ENCODE measurements at regions not wholly inside any gene's neighbourhood (a gene's known extent, or its start where the extent isn't known, plus 50 kb on each side); places are given as distances from the start of the nearest gene placed in this dataset.

GRCh38 chr6:166009385-166010031 is 158.1 kb downstream of the TBXT start:
- no peak for DNase-seq

DNA sequence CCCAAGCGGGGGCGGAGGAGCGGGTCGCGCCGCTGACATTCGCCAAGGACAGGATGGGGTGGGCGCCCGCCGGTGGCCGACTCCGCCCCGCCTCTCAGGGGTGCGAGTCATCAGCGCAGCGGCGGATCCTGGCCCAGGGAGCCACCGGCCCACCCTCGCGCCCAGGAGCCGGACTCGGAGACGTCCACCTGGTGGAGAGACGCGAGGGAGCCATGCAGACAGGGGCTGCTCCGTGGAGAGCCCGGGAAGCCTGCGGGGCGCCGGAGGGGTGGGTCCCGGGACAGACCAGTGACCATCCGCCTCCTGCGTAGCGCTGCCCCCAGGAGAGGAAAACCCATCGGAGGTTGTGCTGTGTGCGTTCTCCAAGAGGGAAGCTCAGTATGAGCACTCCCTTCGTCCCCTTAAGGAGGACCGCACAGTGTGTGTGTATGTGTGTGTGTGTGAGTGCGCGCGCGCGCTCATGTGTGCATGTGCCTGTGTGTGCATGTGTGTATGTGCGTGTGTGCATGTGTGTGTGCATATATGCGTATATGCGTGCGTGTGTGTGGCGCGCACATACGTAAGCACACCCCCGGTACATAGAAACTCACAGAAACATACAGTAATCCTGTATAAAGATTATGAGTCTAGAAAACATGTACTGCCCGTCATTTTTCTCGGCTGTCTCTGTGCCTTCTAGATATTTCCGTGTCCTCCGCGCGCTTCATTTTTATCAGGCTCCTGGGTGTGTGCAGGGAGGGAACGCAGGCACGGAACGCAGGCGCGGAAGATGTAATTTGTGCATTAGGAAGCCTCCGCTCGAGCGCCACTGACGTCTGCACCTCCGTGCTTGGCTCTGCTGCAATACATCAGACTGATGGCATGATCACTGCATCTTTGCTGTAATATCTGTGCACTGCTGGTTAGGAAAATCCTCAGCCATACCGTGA is 158.9 kb downstream of the TBXT start:
- DNase-seq = no peak

- DNase-seq = no peak
Measured at GRCh38 chr6:166007349-166008263, 160.0 kb downstream of the TBXT start.

- DNase-seq = no peak
Measured at GRCh38 chr6:166006900-166007301, 160.8 kb downstream of the TBXT start.

DNA sequence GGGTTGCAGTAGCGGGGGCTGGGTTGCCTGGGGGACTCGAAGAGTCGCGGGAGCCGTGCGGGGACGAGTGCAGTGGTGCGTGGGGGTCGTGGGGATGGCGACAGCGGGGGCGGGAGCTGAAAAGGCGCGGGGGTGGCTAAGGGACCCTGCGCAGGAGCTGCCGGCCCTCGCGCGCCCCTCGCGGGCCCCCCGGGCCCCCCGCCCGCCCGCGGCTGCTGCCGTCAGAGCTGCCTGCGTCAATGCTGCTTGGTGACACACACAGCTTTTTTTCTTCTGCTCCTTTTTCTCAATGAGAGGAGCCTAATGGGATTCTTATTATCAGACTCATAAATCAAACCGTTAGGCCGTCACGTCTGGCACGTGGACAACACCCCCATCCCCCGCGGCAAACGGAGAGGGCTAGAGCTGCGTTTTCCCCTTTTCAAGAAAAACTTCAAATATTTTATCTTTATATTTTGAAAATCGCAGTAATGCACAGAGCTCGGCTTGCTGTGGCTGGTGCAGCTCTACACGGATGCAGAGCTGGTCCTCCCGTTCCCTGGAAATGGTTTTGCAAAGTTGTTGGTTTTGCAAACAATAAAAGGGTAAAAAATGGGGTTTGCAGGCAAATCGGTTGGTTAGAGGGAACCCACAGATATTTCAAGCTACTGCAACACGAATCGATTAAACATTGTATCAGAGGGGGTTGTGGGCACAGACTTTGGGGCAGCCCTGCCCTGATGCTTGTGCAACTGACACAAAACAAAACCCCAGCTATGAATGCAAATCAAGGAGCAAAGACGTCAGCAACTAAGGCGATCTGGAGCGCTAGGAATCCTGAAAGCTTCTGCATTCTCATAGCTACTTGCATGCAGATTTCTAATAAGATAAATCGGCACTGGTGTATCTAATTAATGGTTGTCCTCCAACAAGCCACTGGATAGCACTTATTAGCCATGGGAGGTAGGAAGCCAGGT is 161.4 kb downstream of the TBXT start:
- no peak for DNase-seq

DNA sequence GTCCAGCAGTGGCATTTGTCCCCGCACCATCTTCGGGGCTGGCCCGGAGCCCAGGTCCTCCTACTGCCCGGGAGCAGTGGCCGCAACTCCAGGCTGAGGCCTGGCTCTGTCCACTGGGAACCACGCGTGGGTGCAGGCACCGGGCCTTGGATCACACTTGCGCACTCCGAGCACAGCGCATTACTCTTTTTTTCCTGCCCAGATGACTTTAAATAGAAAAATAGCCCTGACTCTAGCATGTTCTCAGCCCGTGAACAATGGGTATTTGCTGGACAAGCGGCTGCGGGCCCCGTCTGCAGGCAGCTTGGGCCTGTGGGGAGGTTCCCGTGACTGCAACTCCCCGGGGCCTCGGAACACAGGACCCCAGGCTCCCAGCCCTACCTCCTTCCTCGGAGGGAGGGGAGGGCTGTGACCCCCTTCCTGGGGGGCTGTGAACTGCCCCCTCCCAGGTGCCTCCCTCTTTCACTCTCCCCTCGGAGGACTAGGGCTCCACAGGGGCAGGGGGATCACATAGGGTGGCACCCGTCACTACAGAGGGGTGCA is 162.2 kb downstream of the TBXT start:
- no peak for DNase-seq

DNA sequence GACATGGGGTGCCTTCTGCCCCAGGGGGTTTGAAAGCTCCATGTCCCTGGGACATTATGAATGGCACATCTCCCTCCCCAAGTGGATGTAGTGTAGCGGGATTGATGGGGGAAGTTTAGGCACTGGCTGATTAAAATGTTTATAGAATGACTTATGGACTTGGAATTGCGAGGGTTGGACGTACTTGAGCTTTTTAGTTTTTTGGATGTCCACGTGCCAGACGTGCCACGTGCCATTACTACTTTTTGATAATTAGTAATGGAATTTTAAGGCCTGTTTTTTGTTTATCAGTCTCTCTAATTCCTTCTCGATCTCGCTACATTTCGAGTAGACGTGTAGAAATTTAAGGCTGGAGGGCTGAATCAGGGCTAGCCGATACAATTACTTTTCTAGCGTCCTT is 162.8 kb downstream of the TBXT start:
- DNase-seq = no peak

- DNase-seq = no peak
Measured at GRCh38 chr6:166004471-166004870, 163.2 kb downstream of the TBXT start.

GRCh38 chr6:166003569-166003968 is 164.1 kb downstream of the TBXT start:
- DNase-seq = no peak

GRCh38 chr6:166001359-166001758 is 166.3 kb downstream of the TBXT start:
- DNase-seq = no peak

DNA sequence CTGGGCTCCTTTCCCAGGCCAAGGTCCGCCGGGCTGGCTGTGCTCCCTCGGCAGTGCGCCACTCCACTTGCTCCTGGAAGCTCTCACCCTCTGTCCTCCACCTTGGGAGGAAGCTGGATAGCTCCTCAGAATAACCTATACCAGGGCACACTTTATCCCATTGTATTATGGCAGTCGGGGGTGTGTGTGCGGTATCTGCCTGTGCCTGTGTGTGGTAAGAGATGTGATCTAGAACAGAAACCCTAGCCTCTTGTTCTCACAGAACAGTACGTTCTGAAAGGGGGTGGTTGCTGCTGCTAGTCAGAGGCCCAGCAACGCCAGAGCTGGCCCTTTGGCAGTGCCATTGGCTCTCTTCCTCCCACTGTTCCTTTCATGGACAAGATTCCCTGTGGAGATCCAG is 168.4 kb downstream of the TBXT start:
- no peak for DNase-seq

- DNase-seq = no peak
Measured at GRCh38 chr6:165998072-165998471, 169.6 kb downstream of the TBXT start.

DNA sequence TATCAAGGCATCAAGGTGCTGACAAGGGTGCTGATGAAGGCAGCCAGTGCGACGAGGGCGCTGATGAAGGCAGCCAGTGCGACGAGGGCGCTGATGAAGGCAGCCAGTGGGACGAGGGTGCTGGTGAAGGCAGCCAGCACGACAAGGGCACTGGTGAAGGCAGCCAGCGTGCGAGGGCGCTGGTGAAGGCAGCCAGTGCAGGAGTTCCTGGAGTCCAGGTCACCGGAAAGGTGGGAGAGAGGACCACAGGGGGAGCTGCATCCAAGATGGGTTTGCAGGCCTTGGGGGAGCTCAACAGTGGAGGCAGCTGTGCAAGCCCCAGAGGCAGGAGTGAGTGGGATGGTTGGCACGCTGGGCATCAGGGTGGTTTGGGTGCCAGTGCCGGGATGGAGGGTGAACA is 176.3 kb downstream of the TBXT start:
- no peak for DNase-seq

DNA sequence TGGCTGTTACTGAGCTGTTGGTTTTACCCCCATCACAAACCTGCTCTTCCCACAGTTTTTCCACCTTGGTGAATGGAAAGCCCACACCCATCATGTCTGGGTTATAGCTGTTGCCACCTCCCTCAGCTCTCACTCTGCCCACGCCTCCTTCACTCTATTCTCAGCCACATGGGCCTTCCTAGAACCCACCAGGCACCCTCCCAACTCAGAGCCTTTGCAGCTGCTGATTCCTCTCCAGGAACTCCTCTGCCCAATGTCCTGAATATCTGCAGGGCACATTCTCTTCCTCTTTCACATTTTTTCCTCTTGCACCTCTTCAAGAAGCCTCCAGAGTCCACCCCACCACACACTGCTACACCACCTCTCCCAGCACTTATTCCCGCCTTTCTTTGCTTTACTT is 177.4 kb downstream of the TBXT start:
- DNase-seq = no peak

- DNase-seq = no peak
Measured at GRCh38 chr6:165988757-165989456, 178.7 kb downstream of the TBXT start.

GRCh38 chr6:165988302-165988756 is 179.3 kb downstream of the TBXT start:
- no peak for DNase-seq

DNA sequence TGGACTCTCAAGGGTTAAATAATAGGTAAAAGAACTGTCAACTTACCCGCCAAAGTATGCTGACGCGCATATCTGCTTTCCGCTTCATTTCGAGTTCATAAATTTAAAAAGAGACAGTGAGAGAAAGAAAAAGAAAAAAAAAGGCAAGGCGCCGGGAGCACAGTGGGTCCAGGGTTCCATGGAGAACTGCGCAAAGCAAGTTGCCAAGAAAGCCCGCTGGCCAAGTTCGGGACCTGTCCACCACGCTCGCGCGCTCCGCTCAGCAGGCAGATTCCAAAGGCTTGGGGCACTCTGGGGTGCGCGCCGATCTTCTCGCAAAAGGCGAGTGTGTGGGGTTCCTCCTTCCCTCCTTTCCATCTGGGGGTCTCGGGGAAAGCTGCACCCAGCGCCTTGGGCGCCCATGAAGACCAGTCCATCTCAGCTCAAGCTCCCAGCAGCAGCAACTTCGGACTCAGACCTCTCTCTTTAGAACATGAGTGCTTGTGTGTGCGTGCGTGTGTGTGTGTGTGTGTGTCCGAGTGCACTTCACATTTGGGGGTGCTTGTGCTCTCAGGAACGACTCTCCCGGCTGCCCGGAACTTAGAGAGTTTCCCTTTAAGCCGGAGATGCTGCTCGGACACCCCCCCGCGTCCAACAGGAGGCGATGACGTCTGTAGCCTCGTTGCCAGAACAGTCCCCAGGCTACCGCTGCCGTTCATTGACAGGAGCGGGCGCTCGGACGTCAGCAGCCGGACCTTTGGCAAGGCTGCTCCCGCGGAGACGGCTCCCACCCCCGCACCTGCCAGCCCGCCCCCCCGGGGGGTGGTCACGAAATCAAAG is 180.0 kb downstream of the TBXT start:
- no peak for DNase-seq

GRCh38 chr6:165986914-165987482 is 180.7 kb downstream of the TBXT start:
- no peak for DNase-seq

GRCh38 chr6:165986311-165986913 is 181.2 kb downstream of the TBXT start:
- no peak for DNase-seq

All from GF-D8 (cell line).